Non-pigmented ciliary epithelial cell (primary cell): ENCODE measurements at regions not wholly inside any gene's neighbourhood (a gene's known extent, or its start where the extent isn't known, plus 50 kb on each side); places are given as distances from the start of the nearest gene placed in this dataset.

ENCODE experiments used
- DNase-seq: peaks from one replicate; pipeline ENCODE4 v3.0.0-alpha.2; 2010; ENCODE audit warnings: low read depth

- no peak for DNase-seq
These were observed 228.5 kb downstream of the FOXL1 start for GRCh38 chr16:86806838-86807351.

DNA sequence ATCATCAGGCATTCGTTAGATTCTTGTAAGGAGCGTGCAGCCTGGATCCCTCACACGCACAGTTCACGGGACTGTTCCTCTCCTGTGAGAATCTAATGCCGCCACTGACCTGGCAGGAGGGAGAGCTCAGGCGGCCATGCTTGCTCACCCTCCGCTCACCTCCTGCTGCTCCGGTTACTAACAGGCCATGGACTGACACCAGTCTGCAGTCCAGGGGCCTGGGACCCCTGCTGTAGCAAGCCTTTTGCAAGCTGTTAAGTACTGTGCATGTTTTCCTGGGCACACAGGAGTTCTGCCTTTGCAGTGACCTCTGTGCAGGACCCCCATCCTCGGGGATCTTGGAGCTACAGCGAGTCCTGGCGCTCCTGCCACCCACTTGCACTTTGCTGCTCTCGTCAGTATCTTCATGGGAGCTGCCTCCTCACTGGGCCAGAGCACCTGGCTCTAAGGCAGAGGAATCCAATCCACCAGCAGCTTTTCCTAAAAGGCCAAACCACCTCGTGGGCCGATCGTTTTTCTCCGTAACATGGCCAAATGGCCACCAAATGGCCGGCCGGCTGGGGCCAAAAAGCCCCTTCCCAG, 230.6 kb downstream of the FOXL1 start:
- DNase-seq = no peak

GRCh38 chr16:86809458-86809955, 231.2 kb downstream of the FOXL1 start:
- DNase-seq = peak; percentile 83

GRCh38 chr16:86810062-86810461, 231.7 kb downstream of the FOXL1 start:
- DNase-seq = no peak

DNA sequence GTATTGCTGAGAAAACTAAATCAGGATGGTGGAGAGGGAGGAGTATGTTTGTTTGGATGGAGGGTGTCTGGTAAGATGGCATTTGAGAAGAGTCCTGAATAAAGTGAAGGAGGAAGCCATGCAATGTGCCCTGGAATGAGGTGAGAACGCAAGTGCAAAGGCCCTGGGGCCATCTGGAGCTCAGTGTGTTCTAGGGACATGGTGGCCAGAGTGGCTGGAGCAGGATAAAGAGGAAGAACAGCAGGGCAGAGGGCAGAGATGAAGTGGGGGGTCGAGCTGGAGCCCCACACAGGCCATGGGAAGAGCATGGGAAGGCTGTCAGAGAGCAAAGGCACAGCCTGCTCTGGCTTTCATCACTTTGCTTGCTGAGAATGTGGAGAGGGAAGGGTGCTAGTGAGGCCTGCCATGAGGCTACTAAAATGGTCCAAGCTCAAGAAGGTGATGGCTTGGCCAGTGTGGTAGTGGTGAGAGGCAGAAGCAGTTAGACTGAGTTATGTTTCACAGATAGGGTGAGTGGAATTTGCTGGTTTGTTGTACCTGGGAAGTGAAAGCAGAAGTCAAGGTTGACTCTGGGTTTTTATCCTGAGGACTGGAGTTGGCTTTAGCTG, 234.1 kb downstream of the FOXL1 start:
- no peak for DNase-seq

DNA sequence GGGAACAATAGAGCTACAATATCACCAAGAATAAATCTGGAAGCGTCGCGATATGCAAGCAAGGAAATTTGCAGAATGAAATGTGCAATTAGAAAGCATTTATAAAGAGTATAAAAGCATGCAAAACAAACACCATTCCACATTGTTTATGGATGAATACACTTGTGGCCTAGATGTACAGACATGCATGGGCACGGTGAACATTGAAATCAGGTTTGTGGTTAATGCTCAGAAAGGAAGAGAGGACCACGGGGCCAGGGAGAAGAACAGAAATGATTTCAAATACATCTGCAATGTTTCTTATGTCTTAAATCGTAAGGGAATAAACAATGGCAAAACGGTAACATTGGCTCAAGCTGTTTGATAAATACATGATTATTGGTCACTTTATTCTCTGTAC, 235.9 kb downstream of the FOXL1 start:
- DNase-seq = no peak

DNA sequence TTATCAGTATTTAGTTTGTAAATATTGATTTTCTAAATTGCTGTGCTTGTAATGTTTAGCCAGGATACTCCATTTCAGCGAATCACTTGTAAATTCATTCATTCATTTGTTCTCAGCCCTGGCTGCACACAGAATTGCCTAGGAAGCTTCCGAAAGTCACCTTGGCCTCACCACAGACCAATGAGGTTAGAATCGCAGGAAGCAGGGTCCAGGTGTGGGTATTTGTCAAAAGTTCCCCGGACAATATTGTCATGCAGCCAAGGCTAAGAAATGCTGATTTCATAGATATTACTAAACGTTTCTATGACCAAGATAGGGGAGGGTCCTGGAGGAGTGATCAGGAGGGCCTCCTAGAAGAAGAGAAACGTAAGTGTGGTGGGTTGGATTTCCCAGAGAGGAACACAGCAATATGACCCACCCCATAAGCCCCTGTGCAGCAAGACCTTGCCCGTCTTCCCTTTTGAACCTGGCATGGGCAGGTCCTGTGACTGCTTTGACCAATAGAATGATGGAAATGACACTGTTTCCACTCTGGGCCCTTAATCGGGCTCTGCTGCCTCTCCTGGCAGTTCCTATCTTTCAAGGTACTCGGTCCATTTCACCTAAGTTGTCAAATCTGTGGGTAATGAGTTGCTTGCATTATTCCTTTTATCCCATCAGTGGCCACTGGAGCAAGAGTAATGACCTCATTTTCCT, 238.7 kb downstream of the FOXL1 start:
- no peak for DNase-seq

- DNase-seq = no peak
These were observed 240.6 kb downstream of the FOXL1 start for GRCh38 chr16:86818671-86819532.

DNA sequence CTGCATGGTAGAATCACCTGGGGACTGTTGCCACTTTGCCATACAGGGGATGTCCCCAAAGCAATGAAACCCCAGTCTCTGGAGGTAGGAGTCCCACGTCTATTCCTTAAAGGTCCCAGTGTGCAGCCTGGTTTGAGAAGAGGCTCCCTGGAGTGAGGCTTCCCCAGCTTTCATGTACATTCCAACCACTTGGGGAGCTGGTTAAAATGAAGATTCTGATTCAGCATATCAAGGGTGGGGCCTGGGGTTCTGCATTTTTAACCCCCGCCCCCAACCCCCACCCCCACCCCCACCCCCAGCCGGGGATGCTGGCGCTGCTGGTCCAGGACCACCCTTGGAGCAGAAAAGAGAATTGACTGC, 241.2 kb downstream of the FOXL1 start:
- no peak for DNase-seq

DNA sequence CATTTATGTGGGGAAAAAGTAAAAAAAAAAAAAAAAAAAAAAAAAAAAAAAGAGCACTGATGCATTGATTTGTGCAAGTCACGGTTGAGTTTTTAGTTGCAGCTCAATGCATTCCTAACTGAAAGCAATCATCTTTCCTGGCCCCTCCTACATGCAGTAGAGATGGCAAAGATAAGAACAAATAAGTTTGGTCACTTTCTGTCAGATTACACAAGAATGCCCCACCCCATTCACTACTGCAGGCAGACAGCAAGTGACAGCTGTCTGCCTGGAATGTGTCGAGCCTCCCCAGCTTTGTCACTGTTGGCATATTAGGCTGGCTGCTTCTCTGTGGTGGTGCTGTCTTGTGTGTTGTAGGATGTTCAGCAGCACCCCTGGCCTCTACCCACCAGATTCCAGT, 243.5 kb downstream of the FOXL1 start:
- no peak for DNase-seq

DNA sequence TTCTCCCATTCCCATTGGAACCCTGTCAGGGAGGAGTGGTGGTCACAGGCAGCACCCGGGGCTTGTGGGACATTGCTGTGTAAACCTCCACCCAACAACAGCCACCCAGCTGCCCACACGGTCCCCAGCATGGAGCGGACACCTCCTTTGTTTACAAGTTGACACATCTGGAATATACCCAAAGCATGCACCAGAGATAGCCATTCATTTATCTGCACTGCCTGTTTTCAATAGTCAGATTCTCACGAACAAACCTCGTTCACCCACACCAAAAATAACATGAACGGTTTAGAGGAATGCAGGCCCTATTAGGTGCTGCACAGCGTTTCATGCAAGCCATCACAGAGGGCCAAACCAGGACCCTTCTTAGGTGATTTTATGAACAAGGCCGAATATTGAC, 244.8 kb downstream of the FOXL1 start:
- no peak for DNase-seq

- peak; percentile 82 for DNase-seq
These were observed 245.7 kb downstream of the FOXL1 start for GRCh38 chr16:86823888-86824671.

- DNase-seq = no peak
These were observed 246.5 kb downstream of the FOXL1 start for GRCh38 chr16:86824751-86825296.

DNA sequence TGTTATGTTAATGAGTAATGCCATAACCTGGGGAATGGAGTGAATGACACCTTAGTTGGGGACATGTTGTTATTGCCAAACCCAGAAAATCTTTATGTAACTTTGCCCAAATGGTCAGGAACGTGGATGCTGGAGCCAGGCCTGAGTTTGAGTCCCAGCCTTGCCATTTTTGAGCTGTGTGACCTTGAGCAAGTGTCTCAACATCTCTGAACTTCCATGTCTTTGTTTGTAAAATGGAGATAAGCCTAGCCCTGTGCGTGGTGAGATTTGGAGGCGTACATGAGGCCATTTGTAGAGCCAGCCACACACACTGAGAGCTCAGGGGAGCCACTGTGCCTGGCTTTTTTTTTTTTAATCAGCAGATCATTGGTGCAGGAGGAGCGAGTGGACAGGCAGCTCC, 247.3 kb downstream of the FOXL1 start:
- DNase-seq = no peak

DNA sequence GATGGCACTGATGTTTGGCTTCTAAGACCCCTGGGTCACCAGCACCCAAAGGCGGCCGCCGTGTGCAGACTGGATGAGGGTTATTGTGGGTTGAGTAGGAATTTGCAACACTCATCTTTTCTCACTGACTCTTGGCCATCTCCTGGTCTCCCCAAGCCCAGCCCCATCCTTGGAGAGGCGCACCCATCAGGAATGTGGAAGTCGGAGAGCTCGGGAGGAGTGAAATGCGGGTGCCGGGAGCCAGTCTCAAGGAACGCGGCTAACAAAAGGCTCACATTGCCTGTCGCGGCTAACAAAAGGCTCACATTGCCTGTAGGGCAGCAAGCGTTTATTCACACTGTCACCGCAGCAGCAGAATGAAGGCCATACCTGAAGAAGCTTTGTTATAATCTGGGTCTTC, 248.6 kb downstream of the FOXL1 start:
- no peak for DNase-seq

DNA sequence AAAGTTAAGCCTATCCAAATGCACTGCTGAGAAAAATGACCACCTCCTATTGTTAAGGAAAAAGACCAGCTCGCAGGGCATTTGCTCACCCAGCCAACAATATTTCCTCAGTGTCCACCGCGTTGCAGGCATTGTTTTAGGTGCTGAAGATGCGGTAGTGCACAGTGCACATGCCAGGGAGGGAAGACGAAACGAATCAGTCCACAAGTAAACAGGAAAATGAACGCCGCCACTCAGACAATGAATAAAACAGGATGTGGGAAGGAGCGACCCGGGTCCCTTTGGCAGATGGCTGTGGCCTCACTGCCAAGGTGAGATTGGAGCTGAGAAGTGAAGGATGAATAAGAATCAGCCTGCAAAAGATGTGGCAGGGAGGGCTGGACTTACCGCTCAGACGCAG, 249.2 kb downstream of the FOXL1 start:
- DNase-seq = no peak

DNA sequence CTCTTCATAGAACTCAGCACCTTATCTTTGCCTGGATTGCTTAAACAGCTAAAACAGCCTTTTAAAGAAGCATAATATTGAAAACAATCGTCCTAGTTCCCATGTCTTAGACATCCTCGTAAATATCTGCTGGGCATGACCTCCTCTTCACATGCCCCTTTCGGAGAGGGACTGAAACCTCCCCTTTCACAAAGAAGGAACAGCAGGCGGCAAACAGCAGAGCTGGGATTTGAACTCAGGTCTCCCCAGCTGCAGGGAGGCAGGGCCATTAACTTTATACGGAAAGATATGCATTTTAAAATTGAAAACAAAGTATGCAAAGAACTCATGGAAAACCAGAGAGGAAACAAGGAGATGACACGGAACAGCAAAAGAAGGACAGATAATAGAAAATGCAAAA, 249.9 kb downstream of the FOXL1 start:
- DNase-seq = no peak

DNA sequence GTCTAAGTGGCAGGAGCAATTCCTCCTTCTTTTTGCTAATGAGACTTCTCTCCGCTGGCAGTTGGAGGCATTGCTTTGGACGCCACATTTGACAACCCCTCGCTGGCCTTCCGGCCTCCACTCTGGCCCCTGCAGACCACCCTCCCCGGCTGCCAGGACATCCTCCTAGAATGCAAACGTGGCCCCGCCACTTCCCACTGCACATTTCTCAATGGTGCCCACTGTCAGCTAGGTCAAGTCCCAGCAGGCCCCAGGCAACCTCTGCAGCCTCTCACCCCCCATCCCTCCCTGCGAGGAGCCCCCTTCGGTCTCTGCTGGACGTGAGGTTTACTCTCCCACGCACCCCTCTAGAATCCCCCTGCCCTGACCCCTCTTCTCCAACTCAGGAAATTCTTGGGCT, 250.3 kb downstream of the FOXL1 start:
- DNase-seq = no peak

DNA sequence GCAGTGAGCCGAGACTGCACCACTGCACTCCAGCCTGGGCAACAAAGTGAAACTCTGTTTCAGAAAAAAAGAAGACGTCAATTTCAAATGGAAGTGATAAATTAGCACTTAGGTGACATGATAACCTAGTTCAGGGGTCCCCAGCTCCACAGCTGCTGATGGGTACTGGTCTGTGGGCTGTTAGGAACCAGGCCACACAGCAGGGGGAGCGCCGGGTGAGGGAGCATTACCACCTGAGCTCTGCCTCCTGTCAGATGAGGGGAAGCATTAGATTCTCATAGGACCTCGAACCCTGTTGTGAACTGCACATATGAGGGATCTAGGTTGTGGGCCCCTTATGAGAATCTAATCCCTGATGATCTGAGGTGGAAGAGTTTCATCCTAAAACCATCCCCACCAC, 253.0 kb downstream of the FOXL1 start:
- no peak for DNase-seq

GRCh38 chr16:86833136-86833535, 254.8 kb downstream of the FOXL1 start:
- no peak for DNase-seq

- no peak for DNase-seq
These were observed 256.2 kb downstream of the FOXL1 start for GRCh38 chr16:86834451-86835035.
